OCI-LY3 (cell line): ENCODE measurements at regions not wholly inside any gene's neighbourhood (a gene's known extent, or its start where the extent isn't known, plus 50 kb on each side); places are given as distances from the start of the nearest gene placed in this dataset.

ENCODE experiments used
- CTCF ChIP-seq: fragments of 200-600, 300-600 bp; sonication (generic); IDR thresholded peaks from 2 replicates; pipeline ENCODE4 v1.5.1; 2014; ENCODE audit warnings: antibody characterized with exemption, low read length, low read depth
- EZH2phosphoT487 ChIP-seq: fragments of 200-600 bp; shearing (Covaris generic); IDR thresholded peaks from 2 replicates; pipeline ENCODE4 v1.6.1; 2018; ENCODE audit warnings: antibody characterized with exemption, mixed run types, low read depth

DNA sequence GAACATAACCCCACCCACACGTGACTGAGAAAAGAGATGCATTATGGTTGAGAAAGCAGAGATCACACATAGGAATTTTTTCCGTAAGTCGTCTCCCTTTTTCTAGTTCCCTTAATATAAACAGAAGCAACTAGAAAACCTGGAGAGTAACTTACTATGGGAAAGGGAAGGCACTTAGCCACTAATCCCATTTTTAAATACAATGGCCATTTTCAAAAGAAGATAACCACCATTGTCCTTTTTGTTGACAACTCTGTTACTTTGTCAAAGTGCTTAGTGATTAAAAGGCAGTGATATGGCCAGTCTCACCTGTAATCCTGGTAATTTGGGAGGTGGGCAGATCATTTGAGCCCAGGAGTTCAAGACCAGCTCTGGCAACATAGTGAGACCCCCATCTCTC is 184.4 kb upstream of the UMPS start:
- TF ChIP-seq CTCF: no peak
- TF ChIP-seq EZH2phosphoT487: no peak
